ENCODE measurements at regions not wholly inside any gene's neighbourhood (a gene's known extent, or its start where the extent isn't known, plus 50 kb on each side); places are given as distances from the start of the nearest gene placed in this dataset.

DNA sequence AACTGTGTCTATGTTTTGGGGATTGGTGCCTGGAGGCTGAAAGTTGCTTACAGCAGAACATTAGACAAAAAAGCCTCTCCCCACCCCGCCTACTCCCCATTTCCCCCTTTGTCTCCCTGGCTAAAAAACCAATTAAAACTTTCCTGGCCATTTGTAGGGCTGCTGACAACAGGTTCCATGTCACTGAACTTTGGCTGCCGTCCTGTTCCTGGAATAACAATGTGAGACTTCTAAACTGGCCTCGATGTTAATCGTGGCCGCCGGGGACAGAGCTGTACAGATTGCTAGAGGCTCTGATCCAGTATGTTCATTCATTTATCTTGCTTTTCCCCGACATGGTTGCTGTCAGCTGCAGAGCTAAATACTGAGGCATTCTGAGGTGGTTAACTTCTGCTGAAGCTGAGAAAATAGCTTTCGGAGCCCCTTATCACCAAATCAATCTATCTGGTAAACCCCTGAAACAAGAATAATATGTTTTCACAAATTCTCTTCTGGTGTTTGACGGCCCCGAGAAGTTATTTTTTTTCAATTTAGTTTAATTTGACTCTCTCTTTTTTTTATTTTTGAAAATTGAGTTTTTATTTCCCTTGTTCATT is 271.6 kb downstream of the GFRA1 start:
- Mint-ChIP-seq H3K9me3 (ENCODE audit: low read depth, unreplicated experiment) (peaks cover 2% of the 10 kb centered on the region), H3K4me1 (ENCODE audit: low read depth, unreplicated experiment) (no peaks in the 10 kb centered on the region), H3K27me3 (ENCODE audit: unreplicated experiment) (no peaks in the 10 kb centered on the region), H3K27ac (ENCODE audit: unreplicated experiment) (no peak overlapping the region), H3K36me3 (ENCODE audit: insufficient read depth, unreplicated experiment) (no peaks in the 10 kb centered on the region), H3K4me3 (ENCODE audit: low read depth, unreplicated experiment) (no peak overlapping the region)
- intact Hi-C loops (cut with micrococcal nuclease; ENCODE audit: unreplicated experiment) = no loop called here
- DNase-seq = no peak
- CTCF ChIA-PET = no interaction called here
- no TSS peak for BruUV-seq (replicated peaks)
- TF ChIP-seq, protein P1, sequence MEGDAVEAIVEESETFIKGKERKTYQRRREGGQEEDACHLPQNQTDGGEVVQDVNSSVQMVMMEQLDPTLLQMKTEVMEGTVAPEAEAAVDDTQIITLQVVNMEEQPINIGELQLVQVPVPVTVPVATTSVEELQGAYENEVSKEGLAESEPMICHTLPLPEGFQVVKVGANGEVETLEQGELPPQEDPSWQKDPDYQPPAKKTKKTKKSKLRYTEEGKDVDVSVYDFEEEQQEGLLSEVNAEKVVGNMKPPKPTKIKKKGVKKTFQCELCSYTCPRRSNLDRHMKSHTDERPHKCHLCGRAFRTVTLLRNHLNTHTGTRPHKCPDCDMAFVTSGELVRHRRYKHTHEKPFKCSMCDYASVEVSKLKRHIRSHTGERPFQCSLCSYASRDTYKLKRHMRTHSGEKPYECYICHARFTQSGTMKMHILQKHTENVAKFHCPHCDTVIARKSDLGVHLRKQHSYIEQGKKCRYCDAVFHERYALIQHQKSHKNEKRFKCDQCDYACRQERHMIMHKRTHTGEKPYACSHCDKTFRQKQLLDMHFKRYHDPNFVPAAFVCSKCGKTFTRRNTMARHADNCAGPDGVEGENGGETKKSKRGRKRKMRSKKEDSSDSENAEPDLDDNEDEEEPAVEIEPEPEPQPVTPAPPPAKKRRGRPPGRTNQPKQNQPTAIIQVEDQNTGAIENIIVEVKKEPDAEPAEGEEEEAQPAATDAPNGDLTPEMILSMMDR (IDR thresholded peaks at IDR 0.05; ENCODE audit: unreplicated experiment) = no peak

DNA sequence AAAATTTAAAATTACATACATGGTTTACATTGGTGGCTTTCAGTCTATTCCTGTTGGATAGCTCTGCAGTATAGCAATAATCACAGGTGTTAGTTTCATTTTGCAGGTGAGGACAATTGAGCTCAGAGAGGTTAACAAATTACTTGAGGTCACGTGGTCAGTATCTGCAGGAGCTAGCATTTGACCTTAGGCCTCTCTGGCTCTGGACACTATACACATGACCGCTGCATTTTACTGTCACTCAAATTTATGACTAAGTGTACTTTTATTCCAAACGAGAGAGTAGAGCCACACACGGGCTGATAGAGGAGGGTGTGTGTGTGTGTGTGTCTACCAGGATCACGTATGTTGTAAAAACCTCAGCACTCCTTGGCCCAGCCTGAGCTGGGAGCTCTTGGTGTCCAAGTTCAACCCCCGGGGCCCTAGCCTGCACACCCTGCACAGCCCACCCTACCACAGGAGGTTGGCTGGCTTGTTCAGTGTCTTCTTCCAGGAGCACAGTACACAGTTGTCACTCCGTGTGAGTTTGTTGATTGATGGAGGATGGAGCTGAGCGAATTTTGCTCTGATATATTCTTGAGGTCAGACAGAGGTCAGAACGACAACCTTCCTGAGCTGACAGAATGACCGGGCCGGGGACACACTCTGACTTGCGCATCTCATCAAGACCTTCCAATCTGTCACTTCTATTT is 272.7 kb downstream of the GFRA1 start:
- TF ChIP-seq, protein P1 (IDR thresholded peaks at IDR 0.05; ENCODE audit: unreplicated experiment) = no peak
- no peak overlapping the region for H3K27ac Mint-ChIP-seq (ENCODE audit: unreplicated experiment)
- no peak overlapping the region for H3K4me3 Mint-ChIP-seq (ENCODE audit: low read depth, unreplicated experiment)
- H3K27me3 Mint-ChIP-seq (ENCODE audit: unreplicated experiment) = no peaks in the 10 kb centered on the region
- H3K9me3 Mint-ChIP-seq (ENCODE audit: low read depth, unreplicated experiment) = peaks cover 2% of the 10 kb centered on the region
- DNase-seq = no peak
- CTCF ChIA-PET = interaction anchor here (0.6 kb wide), 1 partner anchor 882 kb away, joined by 5 read pairs; no protein-coding TSS in a partner anchor
- intact Hi-C loops (cut with micrococcal nuclease; ENCODE audit: unreplicated experiment) = no loop called here
- no peaks in the 10 kb centered on the region for H3K4me1 Mint-ChIP-seq (ENCODE audit: low read depth, unreplicated experiment)
- no peaks in the 10 kb centered on the region for H3K36me3 Mint-ChIP-seq (ENCODE audit: insufficient read depth, unreplicated experiment)
- BruUV-seq (replicated peaks) = no TSS peak
